Mammary epithelial cell (primary cell): ENCODE measurements at regions not wholly inside any gene's neighbourhood (a gene's known extent, or its start where the extent isn't known, plus 50 kb on each side); places are given as distances from the start of the nearest gene placed in this dataset.
"Not testable (repeated sequence)": the region's sequence is repeated elsewhere in the genome, so short reads cannot be mapped to it uniquely, and the experiment has no call there.

Source experiments
- EZH2 ChIP-seq: IDR thresholded peaks from 2 replicates; pipeline ENCODE4 v1.6.1; 2012; ENCODE audit warnings: low read length, inconsistent platforms, borderline replicate concordance
- TF ChIP-seq, protein P1 (sequence below), 2 donors: IDR thresholded peaks in 1 of 2; conservative IDR thresholded peaks in 1 of 2; 2 replicates each; pipeline ENCODE4 v1.5.1; 2011 to 2012; ENCODE audit warnings: inconsistent platforms in 2 of 2, low read length in 2 of 2, mild to moderate bottlenecking in 2 of 2, control low read depth in 1 of 2, low read depth in 1 of 2; ENCODE audit not compliant: insufficient read depth in 1 of 2; ENCODE audit errors: extremely low read depth in 1 of 2

DNA sequence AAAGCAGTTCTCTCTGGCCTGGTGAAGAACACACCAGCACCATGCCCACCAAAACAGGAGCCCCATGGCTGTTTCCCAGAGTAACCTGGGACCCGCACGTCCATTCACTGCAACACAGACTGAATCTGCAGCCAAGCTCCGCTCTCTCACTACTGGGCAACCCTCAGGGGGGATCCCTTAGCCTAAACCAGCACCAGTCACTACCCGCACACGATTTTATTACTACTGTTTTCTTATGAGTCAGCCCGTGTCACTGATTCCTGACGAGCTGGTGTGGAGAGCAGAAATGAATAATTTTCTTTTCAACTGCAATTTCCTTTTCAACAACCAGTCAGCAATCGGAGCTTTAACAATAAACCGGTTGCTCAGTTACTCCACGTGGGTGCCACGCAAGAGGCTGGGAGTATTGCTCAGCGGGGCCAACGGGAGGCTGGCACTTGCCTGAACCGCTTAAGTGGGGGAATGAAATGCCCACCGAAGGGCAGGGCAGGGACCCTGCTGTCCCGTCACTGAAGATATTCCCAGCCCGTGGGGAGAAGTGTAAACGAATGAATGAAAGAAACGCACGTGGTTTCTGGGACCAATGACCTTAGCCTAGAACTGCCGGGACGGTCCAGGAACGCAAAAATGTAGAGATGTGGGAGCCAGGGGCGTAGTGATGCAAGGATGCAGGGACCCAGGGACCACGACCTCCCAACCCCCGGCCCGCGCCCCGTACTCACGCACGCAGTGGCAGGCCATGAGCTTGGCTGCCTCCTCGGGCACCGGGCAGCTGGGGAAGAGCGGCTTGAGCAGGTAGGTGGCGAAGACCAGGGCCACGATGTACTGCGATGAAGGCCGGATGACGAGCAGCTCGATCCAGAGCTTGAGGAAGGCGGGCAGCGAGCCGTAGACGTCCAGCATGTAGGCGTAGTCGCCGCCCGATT, 50.4 kb upstream of the SPN start:
- TF ChIP-seq, protein P1, sequence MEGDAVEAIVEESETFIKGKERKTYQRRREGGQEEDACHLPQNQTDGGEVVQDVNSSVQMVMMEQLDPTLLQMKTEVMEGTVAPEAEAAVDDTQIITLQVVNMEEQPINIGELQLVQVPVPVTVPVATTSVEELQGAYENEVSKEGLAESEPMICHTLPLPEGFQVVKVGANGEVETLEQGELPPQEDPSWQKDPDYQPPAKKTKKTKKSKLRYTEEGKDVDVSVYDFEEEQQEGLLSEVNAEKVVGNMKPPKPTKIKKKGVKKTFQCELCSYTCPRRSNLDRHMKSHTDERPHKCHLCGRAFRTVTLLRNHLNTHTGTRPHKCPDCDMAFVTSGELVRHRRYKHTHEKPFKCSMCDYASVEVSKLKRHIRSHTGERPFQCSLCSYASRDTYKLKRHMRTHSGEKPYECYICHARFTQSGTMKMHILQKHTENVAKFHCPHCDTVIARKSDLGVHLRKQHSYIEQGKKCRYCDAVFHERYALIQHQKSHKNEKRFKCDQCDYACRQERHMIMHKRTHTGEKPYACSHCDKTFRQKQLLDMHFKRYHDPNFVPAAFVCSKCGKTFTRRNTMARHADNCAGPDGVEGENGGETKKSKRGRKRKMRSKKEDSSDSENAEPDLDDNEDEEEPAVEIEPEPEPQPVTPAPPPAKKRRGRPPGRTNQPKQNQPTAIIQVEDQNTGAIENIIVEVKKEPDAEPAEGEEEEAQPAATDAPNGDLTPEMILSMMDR (conservative IDR thresholded peaks at IDR 0.05 in 1 of 2, IDR thresholded peaks at IDR 0.05 in 1 of 2; ENCODE audit: extremely low read depth in 1 of 2, insufficient read depth in 1 of 2, low read depth in 1 of 2, low read length in 2 of 2), result not testable (repeated sequence)
- not testable (repeated sequence) for TF ChIP-seq EZH2
